Mesenchymal stem cell (in vitro differentiated cells and primary cell): ENCODE measurements at regions not wholly inside any gene's neighbourhood (a gene's known extent, or its start where the extent isn't known, plus 50 kb on each side); places are given as distances from the start of the nearest gene placed in this dataset.
A peak's percentile ranks its signal among the peaks of the same experiment; 100 is the strongest.

Source experiments
- DNase-seq: peaks from one replicate; pipeline ENCODE4 v3.0.0-alpha.2; 2013
- H2AFZ ChIP-seq: one replicate; pipeline ENCODE4 v1.6.1; 2013; ENCODE audit warnings: low read depth, mild to moderate bottlenecking, control low read depth, inconsistent platforms, low read length, moderate library complexity
- H2AK5ac ChIP-seq: 2 replicates; pipeline ENCODE4 v1.6.1; 2013; ENCODE audit warnings: low read length, moderate library complexity, mild to moderate bottlenecking, inconsistent platforms; ENCODE audit not compliant: severe bottlenecking
- H2BK120ac ChIP-seq: one replicate; pipeline ENCODE4 v1.6.1; 2013; ENCODE audit warnings: low read depth, mild to moderate bottlenecking, inconsistent platforms, low read length, moderate library complexity
- H2BK12ac ChIP-seq, 2 experiments: one replicate each; pipeline ENCODE4 v1.6.1; 2013; ENCODE audit warnings: inconsistent platforms in 2 of 2, low read length in 2 of 2, mild to moderate bottlenecking in 2 of 2, moderate library complexity in 2 of 2, control low read depth in 1 of 2
- H2BK15ac ChIP-seq: one replicate; pipeline ENCODE4 v1.6.1; 2013; ENCODE audit warnings: mild to moderate bottlenecking, low read depth, inconsistent platforms; ENCODE audit not compliant: poor library complexity, severe bottlenecking
- H2BK5ac ChIP-seq: 2 replicates; pipeline ENCODE4 v1.6.1; 2013; ENCODE audit warnings: low read depth, mild to moderate bottlenecking, low read length, control low read depth, inconsistent platforms; ENCODE audit not compliant: poor library complexity, severe bottlenecking
- H3K14ac ChIP-seq, 2 experiments: one replicate each; pipeline ENCODE4 v1.6.1; 2013; ENCODE audit warnings: inconsistent platforms in 2 of 2, low read length in 2 of 2, control low read depth in 1 of 2, mild to moderate bottlenecking in 1 of 2, moderate library complexity in 1 of 2
- H3K18ac ChIP-seq, 2 experiments: one replicate each; pipeline ENCODE4 v1.6.1; 2013; ENCODE audit warnings: inconsistent platforms in 2 of 2, low read length in 2 of 2, control low read depth in 1 of 2, low read depth in 1 of 2, mild to moderate bottlenecking in 1 of 2
- H3K23ac ChIP-seq, 2 experiments: one replicate each; pipeline ENCODE4 v1.6.1; 2013; ENCODE audit warnings: inconsistent platforms in 2 of 2, low read length in 2 of 2, mild to moderate bottlenecking in 2 of 2, moderate library complexity in 2 of 2, control low read depth in 1 of 2
- H3K27ac ChIP-seq: 2 replicates; pipeline ENCODE4 v1.5.1; 2013; ENCODE audit warnings: mild to moderate bottlenecking, moderate library complexity, low read length, control low read depth, inconsistent platforms; ENCODE audit not compliant: poor library complexity, severe bottlenecking
- H3K27me3 ChIP-seq, 2 experiments: 2 replicates each; pipeline versions ENCODE4 v1.6.1 to v1.7.0; 2013; ENCODE audit warnings: low read length in 2 of 2, mild to moderate bottlenecking in 2 of 2, moderate library complexity in 2 of 2, control low read depth in 1 of 2, inconsistent platforms in 1 of 2; ENCODE audit not compliant: control insufficient read depth in 1 of 2, insufficient read depth in 1 of 2
- H3K36me3 ChIP-seq, 2 experiments: 2 replicates each; pipeline versions ENCODE4 v1.6.1 to v1.7.0; 2013; ENCODE audit warnings: low read length in 2 of 2, control low read depth in 1 of 2, inconsistent platforms in 1 of 2, low read depth in 1 of 2, mild to moderate bottlenecking in 1 of 2; ENCODE audit not compliant: insufficient read depth in 2 of 2, control insufficient read depth in 1 of 2
- H3K4ac ChIP-seq, 2 experiments: one replicate each; pipeline ENCODE4 v1.6.1; 2013; ENCODE audit warnings: inconsistent platforms in 2 of 2, low read length in 2 of 2, mild to moderate bottlenecking in 2 of 2, moderate library complexity in 2 of 2, control low read depth in 1 of 2, low read depth in 1 of 2
- H3K4me1 ChIP-seq: 2 replicates; pipeline ENCODE4 v1.6.1; 2013; ENCODE audit warnings: low read depth, low read length, control low read depth; ENCODE audit not compliant: control insufficient read depth, insufficient read depth
- H3K4me2 ChIP-seq: 2 replicates; pipeline ENCODE4 v1.6.1; 2013; ENCODE audit warnings: low read length, mild to moderate bottlenecking, inconsistent platforms; ENCODE audit not compliant: poor library complexity, severe bottlenecking
- H3K4me3 ChIP-seq, 2 experiments: 2 replicates each; pipeline versions ENCODE4 v1.5.1 to v1.7.0; 2013; ENCODE audit warnings: low read length in 2 of 2, mild to moderate bottlenecking in 2 of 2, control low read depth in 1 of 2, low read depth in 1 of 2; ENCODE audit not compliant: insufficient read depth in 1 of 2
- H3K79me1 ChIP-seq: replicated peaks from 2 replicates; pipeline ENCODE4 v1.6.1; 2013; ENCODE audit warnings: mild to moderate bottlenecking, control low read depth, low read length, inconsistent platforms; ENCODE audit not compliant: poor library complexity, severe bottlenecking
- H3K9ac ChIP-seq: 2 replicates; pipeline ENCODE4 v1.7.0; 2013; ENCODE audit warnings: mild to moderate bottlenecking, low read length, moderate library complexity
- H3K9me3 ChIP-seq: 2 replicates; pipeline ENCODE4 v1.7.0; 2013; ENCODE audit warnings: mild to moderate bottlenecking, low read length; ENCODE audit not compliant: control insufficient read depth
- H4K8ac ChIP-seq: one replicate; pipeline ENCODE4 v1.6.1; 2013; ENCODE audit warnings: inconsistent platforms, mild to moderate bottlenecking, low read length, moderate library complexity
- H4K91ac ChIP-seq: one replicate; pipeline ENCODE4 v1.6.1; 2013; ENCODE audit warnings: mild to moderate bottlenecking, low read length, inconsistent platforms
- WGBS: methylation state at CpG from one replicate; pipeline ENCODE4 v1.1.7; 2013; ENCODE audit warnings: mixed read lengths; 5-methylcytosine and 5-hydroxymethylcytosine counted together

DNA sequence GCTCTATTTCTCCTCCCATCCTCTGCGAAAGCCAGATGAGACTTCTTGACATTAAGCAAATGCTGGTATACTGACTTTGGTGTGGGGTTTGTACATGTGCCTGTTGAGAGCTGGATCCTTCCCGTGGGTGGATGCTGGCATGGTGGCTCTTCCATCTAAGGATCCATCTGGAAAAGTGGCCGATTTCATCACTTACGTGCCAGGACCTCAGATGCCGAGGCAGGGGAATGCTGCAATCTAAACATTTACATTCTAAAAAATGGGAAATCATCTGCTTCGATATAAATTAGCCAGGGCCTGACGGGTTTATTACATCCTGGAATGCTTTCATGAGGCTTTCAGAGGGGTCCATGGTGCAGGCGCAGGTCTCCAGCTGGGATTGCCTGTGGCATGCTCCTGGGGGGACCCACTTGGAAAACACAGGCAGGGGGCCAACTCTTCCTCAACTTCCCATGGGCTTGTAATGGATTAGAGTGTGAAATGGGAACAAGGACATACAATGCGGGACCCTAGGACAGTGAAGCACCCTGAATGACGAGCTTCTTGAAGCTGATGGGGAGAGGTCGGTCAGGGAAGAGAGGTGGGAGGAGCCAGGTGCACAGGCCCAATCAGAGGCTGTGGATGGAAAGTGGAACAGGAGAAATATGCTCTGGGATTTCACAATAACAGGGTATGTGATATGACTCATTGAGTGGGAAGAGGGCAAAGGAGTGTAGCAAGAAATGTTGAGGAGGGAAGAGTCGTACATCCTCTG is 105.5 kb upstream of the PITX1 start:
- peak overlapping the region; percentile 46 to 63 for H3K4ac ChIP-seq
- H3K14ac ChIP-seq = no peak overlapping the region
- peak; percentile 98 for DNase-seq
- no peak overlapping the region for H3K27ac ChIP-seq
- H2BK15ac ChIP-seq = no peak overlapping the region
- peaks cover 3% of the 10 kb centered on the region for H3K4me1 ChIP-seq
- no peaks in the 10 kb centered on the region for H3K79me1 ChIP-seq
- no peak overlapping the region for H3K4me3 ChIP-seq
- peak overlapping the region; percentile 64 for H4K91ac ChIP-seq
- H3K4me2 ChIP-seq = no peak overlapping the region
- peaks cover 0 to 33% of the 10 kb centered on the region in 2 experiments for H3K27me3 ChIP-seq
- H2AFZ ChIP-seq = peak overlapping the region; percentile 29
- no peaks in the 10 kb centered on the region for H3K36me3 ChIP-seq
- peak overlapping the region; percentile 11 to 82 for H3K18ac ChIP-seq
- 7% methylated on average over 9 of the region's 12 CpGs for WGBS
- H2AK5ac ChIP-seq = no peak overlapping the region
- no peak overlapping the region for H2BK5ac ChIP-seq
- H2BK12ac ChIP-seq = peak overlapping the region in 1 of 2 experiments; percentile 80
- H2BK120ac ChIP-seq = peak overlapping the region; percentile 87
- no peak overlapping the region for H3K9ac ChIP-seq
- H4K8ac ChIP-seq = no peak overlapping the region
- H3K23ac ChIP-seq = no peak overlapping the region
- no peaks in the 10 kb centered on the region for H3K9me3 ChIP-seq

DNA sequence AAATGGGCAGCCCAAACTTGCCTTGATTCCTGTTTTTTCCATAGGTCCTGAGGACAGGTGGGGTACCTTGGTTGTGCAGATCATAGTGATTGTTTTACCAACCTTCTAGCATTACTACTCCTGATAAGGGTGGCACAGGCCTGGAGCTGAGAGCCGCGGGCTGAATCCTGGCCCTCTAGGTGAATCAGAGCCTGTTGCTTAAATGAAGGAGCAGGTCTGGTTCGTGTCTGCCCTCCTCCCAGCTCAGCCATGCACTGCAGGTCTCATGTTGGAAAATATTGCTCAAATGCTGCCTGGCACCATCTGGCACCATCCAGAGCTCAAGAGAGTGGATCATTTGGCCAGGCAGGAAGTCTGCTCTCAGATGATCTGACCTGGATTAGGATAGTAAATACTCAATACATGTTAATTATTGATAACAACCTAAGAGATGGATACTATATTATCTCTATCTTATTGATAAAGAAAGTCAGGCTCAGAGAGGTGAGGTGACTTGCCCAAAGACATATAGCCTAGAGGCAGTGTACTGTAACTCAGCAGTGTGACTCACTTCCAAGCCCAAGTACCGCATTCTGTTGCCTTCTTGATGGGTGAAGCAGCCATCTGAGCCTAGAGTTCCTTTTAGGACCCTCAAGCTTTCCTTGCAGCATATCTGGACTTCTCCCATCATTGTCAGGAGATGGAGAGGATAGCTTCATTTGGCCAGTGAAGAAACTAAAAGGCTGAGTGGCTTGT is 104.3 kb upstream of the PITX1 start:
- peak; percentile 55 for DNase-seq
- Histone ChIP-seq H2AK5ac (no peak overlapping the region), H3K27ac (no peak overlapping the region), H3K18ac (peak overlapping the region; percentile 94 to 95), H3K9me3 (no peaks in the 10 kb centered on the region), H3K4me3 (no peak overlapping the region), H4K8ac (peak overlapping the region; percentile 45), H3K14ac (peak overlapping the region in 1 of 2 experiments; percentile 39), H2AFZ (no peak overlapping the region), H4K91ac (peak overlapping the region; percentile 99), H3K27me3 (peaks cover 0 to 33% of the 10 kb centered on the region in 2 experiments), H3K79me1 (no peaks in the 10 kb centered on the region), H3K4ac (peak overlapping the region; percentile 71 to 98), H3K4me1 (peaks cover 3% of the 10 kb centered on the region), H3K9ac (no peak overlapping the region), H3K36me3 (no peaks in the 10 kb centered on the region), H2BK120ac (peak overlapping the region; percentile 87), H3K4me2 (no peak overlapping the region), H3K23ac (peak overlapping the region in 1 of 2 experiments; percentile 42), H2BK12ac (peak overlapping the region; percentile 91 to 99), H2BK5ac (no peak overlapping the region), H2BK15ac (peak overlapping the region; percentile 71)
- 85% methylated on average over 4 of the region's 4 CpGs for WGBS

DNA sequence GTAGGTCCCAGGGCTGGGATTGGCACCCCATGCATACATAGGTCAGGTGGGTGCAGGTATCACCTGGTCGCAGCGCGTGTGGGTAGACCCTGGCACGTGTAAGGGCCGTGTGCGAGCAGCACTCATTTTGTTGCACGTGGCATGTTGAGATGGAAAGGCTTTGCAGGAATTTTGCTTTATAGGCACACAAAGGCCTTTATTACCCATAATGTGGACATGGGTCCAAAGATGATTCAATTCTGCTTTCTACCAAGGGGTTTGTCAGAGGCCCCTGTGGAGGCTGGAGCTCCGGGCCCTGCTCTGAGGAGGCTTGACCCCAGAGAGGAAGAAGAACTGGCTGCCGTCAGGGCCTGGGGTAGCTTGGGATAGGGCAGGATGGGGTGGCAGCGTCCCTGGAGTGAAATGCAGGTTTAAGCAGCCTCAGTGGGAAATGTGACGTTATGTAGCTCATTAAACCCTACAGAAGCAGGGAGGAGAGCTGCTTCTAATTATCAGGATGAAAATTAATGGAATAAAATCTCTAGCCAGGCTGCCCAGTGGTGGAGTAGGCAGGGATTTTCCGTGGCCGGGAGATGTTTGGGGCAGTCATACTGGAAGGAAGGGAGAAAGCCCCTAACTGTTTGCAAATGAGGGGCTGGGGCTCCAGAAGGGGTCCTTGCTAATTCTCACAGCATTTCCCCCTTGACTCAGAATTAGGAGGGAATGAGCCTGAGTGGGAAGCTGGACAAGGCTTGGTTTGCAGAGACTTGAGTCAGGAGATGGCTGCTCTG is 103.3 kb upstream of the PITX1 start:
- peak overlapping the region; percentile 73 for H2BK15ac ChIP-seq
- H3K4me3 ChIP-seq = no peak overlapping the region
- no peaks in the 10 kb centered on the region for H3K36me3 ChIP-seq
- H3K4me2 ChIP-seq = no peak overlapping the region
- no peak overlapping the region for H3K27ac ChIP-seq
- H4K8ac ChIP-seq = no peak overlapping the region
- H2BK5ac ChIP-seq = no peak overlapping the region
- no peak overlapping the region for H3K9ac ChIP-seq
- peaks cover 0 to 33% of the 10 kb centered on the region in 2 experiments for H3K27me3 ChIP-seq
- no peaks in the 10 kb centered on the region for H3K9me3 ChIP-seq
- H4K91ac ChIP-seq = peak overlapping the region; percentile 88
- H3K4me1 ChIP-seq = peaks cover 3% of the 10 kb centered on the region
- H3K4ac ChIP-seq = peak overlapping the region; percentile 13 to 71
- H2AK5ac ChIP-seq = no peak overlapping the region
- peak overlapping the region; percentile 89 to 98 for H2BK12ac ChIP-seq
- no peaks in the 10 kb centered on the region for H3K79me1 ChIP-seq
- H2AFZ ChIP-seq = no peak overlapping the region
- peak overlapping the region in 1 of 2 experiments; percentile 79 for H3K14ac ChIP-seq
- H2BK120ac ChIP-seq = peak overlapping the region; percentile 54
- H3K23ac ChIP-seq = peak overlapping the region in 1 of 2 experiments; percentile 43
- WGBS = 96% methylated on average over 13 of the region's 13 CpGs
- peak overlapping the region; percentile 80 to 90 for H3K18ac ChIP-seq
- no peak for DNase-seq
